Dermis microvascular lymphatic vessel endothelial cell (primary cell): ENCODE measurements at regions not wholly inside any gene's neighbourhood (a gene's known extent, or its start where the extent isn't known, plus 50 kb on each side); places are given as distances from the start of the nearest gene placed in this dataset.
"Not testable (repeated sequence)": the region's sequence is repeated elsewhere in the genome, so short reads cannot be mapped to it uniquely, and the experiment has no call there.

Source experiments
- DNase-seq, 2 donors: peaks; one replicate each; pipeline versions ENCODE4 v3.0.0 to v3.0.0-alpha.2; 2010; ENCODE audit warnings: low read depth in 2 of 2

DNA sequence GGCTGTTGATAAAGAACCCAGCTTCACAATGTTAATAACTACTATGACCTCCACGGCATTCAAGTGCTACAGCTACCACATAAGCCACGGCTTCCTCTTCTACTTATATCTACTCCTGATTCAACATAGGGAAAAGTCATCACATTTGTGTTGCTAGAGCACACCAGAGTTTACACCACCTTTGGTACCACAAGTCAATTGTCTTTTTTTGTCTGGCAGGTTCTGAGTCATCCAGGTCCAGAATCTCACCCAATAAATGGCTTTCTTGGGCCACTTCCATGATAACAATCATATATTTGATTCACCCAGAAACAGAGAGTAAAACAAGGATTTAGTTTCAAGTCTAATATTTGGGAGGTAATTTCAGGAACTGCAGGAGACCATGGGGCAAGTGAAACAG lies 480.2 kb downstream of the TMX3 start:
- DNase-seq = no peak

DNA sequence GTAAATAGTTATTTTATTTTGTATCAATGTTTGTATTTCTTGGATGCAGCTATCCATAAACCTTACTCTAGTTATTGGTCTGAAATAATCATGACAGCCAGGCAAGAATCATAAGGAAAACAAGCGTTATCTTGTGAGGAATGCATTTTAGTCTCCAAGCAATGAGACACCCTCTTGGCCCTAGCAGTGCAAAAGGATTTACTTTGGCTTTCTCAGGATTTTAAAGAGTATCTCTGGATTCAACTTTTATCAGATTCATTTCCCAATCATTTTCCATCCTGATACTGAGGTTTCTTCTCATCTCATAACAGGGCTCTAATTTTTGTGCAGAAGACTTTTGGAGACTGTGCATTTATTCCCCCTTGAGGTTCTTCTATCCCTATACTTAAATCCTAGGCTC lies 480.8 kb downstream of the TMX3 start:
- no peak for DNase-seq

DNA sequence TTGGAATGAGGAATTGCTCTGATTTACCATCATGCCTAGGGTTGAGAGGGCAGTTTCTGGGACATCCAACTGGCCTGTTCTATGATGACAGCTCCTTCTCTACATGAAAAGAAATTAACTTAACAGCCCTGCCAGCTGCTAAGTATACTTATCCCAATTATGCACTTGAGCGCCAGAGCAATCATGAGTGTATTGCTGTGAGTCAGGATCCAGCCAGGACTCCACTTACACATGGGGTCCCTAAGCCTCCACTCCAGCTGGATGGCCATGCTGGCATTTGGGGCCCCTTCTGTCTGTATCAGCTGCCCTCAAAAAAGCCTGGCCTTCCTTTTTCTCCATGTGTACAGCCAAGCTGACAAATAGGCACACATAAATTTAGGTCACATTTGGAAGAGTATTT lies 481.9 kb downstream of the TMX3 start:
- no peak for DNase-seq

DNA sequence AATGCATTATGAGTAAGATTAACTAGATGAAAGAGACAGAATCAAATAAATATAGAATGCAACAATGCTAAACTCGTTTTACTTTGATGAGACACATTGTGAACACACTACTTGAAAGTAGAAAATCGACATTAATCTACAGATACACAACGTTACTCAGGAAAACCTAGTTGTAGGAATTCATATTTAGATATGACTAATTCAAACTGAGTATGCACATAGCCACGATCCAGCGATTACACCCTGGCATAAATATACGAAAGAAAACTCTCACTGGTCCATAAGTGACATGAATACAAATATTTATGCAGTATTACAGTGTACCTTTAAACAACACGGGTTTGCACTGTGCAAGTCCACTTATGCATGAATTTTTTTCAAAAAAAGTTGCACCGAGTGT lies 485.6 kb downstream of the TMX3 start:
- no peak for DNase-seq

DNA sequence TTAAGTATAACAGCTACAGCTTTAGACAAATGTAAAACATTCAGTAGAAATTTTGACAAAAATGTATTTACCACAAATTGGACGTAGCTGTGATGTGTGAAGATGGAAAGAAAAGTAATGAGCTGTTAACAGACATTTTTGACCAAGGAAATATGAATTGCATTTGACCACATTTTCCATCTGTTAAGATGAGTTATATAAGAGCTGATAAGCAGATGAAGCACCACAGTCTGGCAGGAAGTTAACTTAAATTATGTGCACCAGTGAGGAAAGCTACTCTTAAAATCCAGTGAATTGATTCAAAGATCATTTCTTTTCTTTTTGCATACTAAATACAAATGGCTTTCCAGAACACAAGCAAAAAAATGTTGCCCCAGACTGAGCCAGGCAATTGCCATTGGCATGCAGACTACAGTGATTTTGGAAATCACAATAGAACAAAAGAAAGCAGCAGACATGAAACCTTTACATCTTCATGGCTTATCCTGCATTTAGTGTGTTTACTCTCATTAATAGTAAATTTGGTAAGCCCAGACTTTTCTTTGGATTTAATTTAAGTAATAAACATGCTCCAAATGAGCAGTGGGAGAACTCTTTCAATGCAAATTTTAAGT lies 493.7 kb downstream of the TMX3 start:
- DNase-seq = no peak

DNA sequence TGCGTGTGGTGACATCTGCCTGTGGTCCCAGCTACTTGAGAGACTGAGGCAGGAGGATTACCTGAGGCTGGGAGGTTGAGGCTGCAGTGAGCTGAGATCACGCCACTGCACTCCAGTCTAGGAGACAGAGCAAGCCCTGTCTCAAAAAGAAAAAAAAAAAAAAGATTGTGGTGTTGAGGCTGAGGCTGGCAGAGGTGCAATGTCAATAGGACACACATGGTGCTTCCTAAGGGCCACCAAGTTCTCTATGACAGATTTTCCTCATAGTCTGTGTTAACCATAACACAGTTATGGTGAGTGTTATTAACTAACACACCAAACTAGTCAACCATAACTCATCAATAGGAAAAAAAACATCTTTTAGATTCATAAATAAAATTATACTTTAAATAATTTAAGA lies 494.4 kb downstream of the TMX3 start:
- DNase-seq = no peak

DNA sequence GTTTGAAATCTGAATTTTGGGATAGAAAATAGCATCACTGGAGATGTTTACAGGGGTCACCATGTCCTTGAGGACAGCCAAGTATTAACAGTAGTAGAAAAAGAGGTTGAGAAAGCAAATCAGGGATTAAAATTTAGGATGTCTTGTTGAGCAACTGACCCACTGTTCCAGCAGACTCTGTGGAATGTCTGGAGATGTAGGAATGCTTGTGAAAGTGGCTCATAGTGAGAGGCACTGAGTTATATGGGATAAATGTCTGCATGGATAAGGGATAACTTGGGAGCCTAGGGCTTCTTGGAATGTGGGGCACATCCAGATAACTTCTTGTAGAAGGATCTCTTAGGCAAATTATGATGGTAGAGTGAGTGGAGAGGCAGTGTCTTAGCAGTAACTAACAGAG lies 495.0 kb downstream of the TMX3 start:
- no peak for DNase-seq

DNA sequence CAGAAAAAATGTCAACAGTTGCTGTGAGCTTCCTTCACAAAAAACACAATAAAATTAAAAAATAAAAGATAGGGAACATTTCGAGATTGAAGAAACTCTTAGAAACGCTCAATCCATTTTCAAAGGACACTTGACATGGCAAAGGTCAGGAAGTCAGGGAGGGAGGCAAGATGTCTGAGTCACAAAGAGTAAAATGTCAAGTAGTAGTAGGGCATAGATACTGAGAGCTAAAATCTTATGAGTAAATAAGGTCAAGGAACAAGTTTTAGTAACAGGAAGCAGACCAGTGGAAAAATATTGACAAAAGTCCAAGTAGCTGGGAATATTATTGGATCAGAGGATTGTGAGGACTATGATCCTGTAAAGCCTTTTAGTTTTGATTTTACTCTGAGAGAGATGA lies 495.6 kb downstream of the TMX3 start:
- DNase-seq = no peak

DNA sequence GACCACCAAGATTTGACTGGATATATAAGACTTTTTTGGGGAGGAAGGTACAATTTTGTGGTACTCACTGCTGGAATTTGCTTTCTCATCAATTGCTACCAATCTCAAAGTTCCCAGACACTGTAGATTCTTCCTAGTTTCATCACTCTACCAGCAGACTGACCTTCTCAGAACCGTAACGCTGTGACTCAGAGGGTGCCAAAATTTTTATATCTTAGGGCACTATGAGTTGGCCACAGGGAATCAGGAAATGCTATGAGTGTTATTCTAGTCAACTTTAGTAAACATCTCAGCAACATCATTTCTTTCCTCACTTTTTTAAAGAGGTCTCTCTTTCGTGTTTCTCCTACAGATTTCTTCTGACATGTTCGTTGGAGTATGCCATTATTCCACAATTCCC lies 499.0 kb downstream of the TMX3 start:
- no peak for DNase-seq

DNA sequence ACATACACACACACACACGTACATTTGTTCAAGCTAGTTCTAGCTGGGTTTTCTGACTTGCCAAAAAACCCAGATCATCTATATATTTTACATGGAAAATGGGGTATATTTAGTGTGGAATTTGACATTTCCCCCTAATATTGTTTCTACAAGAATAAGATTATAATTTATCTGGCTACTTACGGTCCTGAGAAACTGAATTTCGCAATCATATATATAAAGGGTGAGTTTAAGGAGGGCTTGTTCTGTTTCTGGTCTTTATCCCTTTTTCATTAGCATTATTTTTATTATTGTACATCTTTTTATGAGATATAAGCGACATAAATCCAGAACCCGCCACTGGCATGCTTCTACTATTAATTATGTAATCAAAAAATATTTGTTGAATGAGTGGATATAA lies 528.9 kb downstream of the TMX3 start:
- no peak for DNase-seq

DNA sequence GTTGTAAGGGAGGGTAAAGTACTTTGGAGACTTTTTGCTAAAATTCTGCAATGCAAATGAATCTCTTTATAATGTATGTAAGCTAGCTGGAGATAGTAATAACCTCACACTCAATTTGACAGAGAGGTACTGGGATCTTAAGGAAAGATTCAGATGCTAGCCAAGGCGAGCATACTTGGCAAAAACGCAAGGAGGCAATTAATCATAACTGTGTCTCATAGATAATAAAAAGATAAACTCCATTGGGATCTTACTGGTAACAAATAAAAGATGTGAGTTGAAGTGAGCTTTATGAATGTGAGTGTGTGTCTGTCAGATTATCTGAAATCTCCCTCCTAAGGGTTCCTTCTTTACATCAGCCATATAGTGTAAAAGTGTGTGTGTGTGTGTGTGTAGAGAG lies 533.0 kb downstream of the TMX3 start:
- DNase-seq = no peak

DNA sequence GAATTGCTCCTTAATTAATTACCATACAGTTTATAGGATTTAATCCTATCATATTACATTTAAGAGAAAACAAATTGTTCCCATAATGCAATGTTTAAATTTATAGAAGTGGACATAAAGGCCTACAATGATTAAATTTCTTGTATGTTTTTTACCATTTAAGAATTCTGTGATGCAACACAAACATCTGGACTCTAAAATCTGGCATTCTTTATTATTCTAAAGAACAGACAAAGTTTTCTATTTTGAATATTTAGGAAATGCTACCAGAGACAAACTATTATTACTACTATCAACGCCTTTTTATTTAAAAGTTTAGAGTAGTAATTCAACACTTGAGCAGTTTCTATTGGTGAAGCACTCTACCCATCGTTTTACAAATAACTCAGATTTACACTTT lies 535.1 kb downstream of the TMX3 start:
- DNase-seq = no peak

DNA sequence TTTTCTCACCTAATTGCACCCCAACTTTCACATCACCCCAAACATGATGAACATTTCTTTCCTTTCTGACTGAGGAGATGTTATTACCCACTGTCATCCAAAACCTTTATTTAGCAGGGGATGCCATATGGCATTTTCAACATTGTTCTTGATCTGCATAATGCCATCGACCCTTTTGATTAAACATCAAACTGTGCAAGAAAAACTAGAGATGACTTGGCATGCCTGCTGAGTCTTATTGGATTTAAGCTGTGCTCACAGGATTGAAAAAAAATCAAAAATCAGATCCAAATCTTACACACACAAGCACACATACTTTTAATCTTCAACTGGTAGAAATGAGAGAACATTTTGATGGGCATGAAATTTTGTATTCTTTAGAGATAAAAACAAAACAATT lies 536.0 kb downstream of the TMX3 start:
- no peak for DNase-seq

DNA sequence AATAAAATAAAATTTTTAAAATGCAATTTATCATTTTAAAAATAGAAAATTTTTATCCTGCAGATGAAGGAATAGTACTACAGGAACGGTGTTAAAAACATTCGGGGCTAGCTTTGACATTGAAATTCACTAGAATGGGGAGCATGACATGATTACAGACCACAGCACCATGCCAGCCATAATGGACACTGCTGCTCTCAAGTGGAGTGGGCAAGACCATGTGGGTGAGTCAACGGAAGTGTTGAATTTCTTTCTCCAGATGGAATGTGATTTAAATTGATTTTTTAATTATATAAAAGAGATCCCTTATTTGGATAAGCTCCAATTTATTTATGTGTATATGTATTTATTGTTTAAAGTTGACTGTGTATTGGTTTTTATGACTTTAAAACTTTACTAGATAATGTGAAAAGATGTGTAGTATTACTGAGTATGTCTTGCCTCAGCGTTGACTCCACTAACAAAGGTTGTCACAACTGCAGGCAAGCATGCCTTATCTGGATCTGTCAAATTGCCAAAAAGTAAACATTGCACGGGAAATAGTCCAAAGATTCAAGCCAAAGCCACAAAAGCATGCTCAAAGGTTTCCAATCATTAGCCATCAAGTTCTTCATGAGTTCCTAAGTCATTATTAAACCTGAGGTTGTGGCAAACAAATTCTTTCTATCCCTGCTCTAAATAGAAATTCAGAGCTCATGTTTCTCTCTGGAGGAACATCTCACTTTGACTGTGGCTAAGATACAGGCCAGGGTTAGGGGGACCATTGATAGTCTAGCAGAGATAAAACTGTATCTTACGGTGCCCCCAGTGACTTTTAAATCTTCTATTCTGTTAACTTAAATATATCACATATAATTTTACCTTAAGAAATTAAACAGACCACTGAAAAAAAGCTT lies 536.9 kb downstream of the TMX3 start:
- no peak for DNase-seq

DNA sequence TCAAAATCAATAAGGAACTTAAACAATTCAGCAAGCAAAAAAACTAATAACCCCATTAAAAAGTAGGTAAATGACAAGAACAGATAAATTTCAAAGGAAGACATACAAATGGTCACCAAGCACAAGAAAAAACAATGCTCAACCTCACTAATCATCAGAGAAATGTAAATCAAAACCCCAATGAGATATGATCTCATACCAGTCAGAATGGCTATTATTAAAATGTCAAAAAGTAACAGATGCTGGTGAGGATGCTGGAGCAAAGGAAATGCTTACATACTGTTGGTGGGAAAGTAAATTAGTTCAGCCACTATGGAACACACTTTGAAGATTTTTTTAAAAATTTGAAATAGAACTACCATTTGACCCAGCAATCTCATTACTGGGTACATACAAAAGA lies 538.0 kb downstream of the TMX3 start:
- DNase-seq = no peak

DNA sequence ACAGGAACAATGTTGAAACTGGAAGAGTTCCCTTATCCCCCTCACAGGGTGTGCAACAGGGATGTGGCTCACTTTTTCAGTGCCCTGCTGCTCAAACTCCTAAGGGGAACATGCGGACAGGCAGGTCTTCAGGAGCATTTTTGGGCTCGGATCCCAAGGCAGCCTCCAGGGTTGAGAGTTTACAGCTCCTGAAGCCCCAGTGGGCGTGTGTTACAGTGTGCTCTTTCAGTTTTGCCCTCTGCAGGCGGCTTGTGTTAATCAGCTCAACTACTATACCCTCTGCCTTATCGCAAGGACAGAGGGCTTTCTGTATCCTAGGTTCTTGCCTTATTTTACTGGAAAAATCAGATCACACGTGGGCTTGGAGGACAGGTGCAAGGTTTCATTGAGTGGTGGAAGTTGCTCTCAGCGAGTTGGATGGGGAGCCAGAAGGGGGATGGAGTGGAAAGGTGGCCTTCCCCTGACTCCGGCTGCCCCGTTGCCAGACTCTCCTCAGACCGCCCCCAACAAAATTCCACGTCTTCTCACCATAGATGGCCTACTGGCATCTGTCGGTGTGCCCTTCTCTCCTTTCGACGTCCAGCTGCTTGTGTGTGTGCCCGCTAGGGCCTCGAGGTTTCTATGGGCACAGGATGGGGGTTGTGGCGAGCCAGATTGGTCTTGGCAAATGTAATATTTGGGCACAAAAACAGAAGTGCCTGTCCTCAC lies 541.9 kb downstream of the TMX3 start:
- DNase-seq = no peak

DNA sequence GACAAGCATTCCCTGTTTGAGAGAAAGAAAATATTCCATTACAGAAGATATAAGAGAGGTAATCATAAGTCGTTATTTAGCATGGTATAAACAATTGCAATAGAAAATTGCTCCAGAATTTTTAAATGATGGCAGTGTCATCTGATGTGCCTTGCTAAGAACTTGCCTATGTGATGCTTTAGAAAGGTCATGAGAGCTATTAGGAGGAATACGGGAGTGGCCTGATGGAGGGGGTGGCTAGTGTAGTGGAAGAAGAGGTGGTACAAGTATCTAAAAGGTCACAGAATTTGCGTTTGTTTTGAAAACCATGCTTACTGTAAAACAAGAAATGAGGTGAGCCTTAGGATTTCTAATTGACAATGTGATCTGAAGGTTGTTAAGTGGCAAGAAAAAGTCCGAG lies 550.0 kb downstream of the TMX3 start:
- no peak for DNase-seq

DNA sequence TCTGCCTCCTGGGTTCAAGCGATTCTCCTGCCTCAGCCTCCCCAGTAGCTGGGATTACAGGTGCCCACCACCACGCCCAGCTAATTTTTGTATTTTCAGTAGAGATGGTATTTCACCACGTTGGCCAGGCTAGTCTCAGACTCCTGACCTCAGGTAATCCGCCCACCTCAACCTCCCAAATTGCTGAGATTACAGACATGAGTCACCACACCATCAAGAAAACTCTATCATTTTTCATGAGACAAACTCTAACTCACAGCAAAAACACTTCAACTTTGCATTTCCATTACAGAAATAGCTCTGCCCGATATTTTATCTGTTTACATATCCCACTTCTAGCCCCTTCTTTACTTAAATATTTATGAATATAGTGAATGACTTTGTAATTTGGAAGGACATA lies 561.1 kb downstream of the TMX3 start:
- not testable (repeated sequence) for DNase-seq

DNA sequence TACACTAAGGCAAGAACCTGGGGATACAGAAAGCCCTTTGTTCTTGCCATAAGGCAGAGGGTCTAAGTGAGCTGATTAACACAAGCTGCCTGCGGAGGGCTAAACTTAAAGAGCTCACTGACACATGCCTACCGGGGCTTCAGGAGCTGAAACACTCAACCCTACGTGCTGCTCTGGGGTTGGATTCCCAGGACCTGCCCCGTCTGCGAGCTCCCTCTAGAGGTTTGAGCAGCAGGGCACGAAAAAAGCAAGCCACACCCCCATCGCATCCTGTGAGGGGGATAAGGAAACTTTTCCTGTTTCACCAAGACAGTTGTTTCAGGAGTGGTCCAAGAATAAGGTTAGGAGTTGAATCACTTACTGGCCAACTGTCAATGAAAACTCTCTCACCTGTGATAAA lies 562.1 kb downstream of the TMX3 start:
- DNase-seq = no peak

DNA sequence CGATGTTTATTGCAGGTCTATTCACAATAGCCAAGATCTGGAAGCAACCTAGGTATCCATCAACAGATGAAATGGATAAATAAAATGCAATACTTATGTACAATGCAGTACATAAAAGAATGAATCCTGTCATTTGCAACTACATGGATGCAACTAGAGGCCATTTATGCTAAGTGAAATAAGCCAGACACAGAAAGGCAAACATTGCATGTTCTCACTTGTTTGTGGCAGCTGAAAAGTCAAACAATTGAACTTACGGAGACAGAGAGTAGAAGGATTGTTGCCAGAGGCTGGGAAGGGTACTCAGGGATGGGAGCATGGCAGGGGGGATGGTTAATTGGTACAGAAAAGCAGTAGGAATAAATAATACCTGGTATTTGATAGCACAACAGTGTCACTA lies 563.9 kb downstream of the TMX3 start:
- no peak for DNase-seq

DNA sequence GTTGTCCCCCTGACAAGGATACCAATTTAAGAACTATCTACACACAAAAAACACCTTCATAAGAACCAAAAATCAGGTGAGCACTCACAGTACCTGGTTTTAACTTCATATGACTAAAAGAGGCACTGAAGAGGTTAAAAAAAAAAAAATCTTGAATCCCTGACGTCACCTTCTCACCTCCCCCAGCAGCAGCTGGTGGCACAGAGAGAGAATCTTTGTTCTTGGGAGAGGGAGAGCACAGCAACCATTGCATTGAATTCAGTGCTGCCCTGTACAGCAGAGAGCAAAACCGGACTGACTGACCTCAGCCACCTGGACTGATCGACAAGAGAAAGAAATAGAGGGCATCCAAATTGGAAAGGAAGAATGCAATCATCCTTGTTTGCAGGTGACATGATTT lies 566.0 kb downstream of the TMX3 start:
- no peak for DNase-seq

DNA sequence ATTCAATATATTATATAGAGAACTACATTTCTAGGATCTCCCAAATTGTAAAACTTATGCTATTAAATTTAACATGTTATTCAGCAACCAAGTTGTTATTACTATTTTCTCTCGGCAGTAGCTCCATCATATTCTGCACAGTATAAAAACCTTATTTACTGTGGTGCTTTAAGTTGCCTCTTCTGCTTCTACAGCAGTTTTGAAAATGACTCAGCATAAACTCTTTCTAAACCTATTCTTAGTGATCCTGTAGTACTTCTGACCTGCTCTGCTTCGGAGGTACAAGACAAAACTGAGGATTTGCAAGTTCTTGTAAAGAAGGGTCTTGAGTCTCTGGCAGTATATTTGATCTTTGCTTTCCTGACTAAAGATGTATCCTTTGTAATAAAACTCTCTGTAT lies 567.2 kb downstream of the TMX3 start:
- no peak for DNase-seq

DNA sequence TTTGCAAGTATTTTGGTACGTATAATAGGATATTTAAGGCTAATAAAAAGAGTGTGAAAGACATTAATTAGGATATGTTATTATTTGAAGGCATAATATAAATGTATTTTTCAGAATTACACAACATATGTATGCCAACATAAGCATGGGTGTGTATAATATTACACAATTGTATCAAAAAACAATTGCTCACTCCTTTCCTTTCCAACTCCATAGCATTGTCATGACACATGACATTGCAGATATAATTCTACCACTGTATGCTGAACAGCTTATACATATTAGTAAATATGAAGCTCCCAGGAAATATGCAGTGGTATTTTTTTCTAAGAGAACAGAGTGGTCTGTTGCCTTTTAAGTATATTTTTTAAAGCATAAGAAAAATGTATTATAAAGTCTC lies 593.1 kb downstream of the TMX3 start:
- DNase-seq = no peak
